Stimulated activated CD4-positive, alpha-beta T cell treated with anti-CD3 and anti-CD28 coated beads, Interleukin-12 subunit alpha, Interleukin-12 subunit beta, amount 100 ng/mL, for 24 hours (primary cell): ENCODE measurements at regions not wholly inside any gene's neighbourhood (a gene's known extent, or its start where the extent isn't known, plus 50 kb on each side); places are given as distances from the start of the nearest gene placed in this dataset.
"Not testable (repeated sequence)": the region's sequence is repeated elsewhere in the genome, so short reads cannot be mapped to it uniquely, and the experiment has no call there.

ENCODE experiments used
- DNase-seq, 2 experiments: peaks; one replicate each; pipeline ENCODE4 v3.0.0-alpha.2; 2020; ENCODE audit warnings: low read depth in 2 of 2

- DNase-seq, result no peak
Observed at GRCh38 chrX:26597981-26598380, 382.0 kb downstream of the MAGEB5 start.

- no peak for DNase-seq
Observed at GRCh38 chrX:26590849-26591248, 374.9 kb downstream of the MAGEB5 start.

- no peak for DNase-seq
Observed at GRCh38 chrX:26586570-26586969, 370.6 kb downstream of the MAGEB5 start.

DNA sequence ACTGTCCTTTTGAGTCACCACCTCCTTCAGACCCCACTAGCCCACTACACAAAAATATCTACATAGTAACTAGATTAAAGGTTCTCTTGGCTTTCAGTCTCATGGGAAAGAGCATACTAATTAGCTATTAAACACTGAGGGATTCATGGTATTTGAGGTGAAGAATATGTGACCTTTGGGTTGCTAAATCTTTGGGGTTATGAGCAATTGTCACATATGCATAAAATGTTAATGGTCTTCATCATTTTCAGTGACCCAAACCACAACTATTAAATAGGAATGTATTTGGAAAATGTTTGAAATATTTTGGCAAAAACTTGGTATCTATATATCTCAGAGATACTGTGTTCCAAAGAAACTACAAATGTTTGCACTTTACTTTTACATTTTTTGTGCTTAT, 365.1 kb downstream of the MAGEB5 start:
- DNase-seq, result no peak

GRCh38 chrX:26580021-26580420, 364.1 kb downstream of the MAGEB5 start:
- DNase-seq, result no peak

DNA sequence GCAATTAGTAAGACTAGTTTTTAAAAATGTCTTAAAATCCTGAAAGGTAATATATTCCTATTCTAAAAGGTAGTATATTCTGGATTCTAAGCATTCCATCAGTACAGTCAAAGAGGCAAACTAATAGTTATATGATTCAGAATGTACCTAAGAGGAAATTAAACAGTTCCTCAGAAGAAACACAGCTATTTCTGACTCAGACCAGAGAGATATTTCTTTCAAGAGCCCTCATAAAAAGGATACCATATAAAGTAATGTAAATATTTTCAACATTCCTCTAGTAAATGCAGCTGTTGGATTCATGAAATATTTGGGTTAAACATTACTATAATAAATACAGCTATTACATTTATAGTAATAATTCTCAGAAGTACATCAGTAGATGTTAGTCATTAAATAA, 358.3 kb downstream of the MAGEB5 start:
- no peak for DNase-seq

DNA sequence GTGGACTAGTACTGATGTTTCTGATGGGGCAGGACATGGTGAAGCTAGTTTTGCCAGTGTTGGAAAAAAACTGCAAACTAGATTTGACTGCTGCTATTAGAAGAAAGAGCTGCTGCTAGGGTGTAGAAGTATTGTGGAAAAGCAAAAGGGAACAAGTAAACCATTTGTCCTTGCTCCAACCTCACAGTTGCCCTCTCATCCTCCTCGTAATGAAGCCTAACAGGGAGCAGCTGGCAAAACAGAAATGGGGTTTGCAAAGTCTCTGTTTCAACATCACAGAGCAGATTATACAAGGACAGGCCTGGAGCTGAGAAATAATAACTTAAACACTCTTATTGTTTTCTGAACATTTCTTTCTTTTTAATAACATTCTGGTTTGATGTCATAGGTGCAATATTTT, 346.2 kb downstream of the MAGEB5 start:
- DNase-seq, result no peak

DNA sequence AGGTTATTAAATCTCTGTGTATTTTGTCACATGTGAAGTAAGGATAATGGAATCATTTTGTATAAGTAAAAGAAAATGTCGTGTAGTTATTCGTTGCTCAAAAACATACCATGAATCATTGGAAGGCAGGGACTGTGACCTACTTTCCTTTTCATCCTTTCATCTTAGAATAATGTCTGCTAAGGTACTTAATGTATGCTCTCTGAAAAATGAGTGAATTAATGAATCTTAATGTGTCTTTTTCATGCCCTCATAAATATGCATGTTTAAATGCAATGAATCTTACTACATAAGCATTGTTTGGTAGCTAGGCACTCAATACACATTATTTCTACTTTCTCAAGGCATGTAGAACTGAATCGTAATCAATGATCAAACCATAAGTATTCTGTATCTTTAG, 343.9 kb downstream of the MAGEB5 start:
- no peak for DNase-seq

GRCh38 chrX:26558719-26559386, 342.9 kb downstream of the MAGEB5 start:
- no peak for DNase-seq

- DNase-seq, result no peak
Observed at GRCh38 chrX:26557691-26558321, 341.8 kb downstream of the MAGEB5 start.

GRCh38 chrX:26525768-26526167, 309.8 kb downstream of the MAGEB5 start:
- DNase-seq, result not testable (repeated sequence)

GRCh38 chrX:26522501-26522900, 306.5 kb downstream of the MAGEB5 start:
- DNase-seq, result no peak

GRCh38 chrX:26511589-26512363, 295.8 kb downstream of the MAGEB5 start:
- no peak for DNase-seq

DNA sequence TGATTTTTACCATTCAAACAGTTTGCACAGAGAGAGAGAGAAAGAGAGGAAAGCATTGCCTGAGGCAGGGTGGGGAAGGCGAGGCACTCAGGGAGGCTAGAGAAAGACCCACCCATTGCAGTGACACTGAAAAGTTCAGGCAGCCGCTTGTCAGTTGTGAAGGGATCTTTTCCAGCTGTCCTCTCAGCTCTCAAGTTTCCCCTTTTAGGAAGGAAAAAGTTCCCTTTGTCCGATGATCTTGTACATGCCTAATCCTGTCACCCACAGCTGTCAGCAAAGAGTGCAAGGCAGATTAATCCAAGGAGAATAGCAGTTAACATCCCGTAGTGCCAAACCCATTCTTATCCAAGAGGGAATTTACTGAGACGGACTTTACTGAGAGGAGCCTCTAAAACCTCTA, 255.0 kb downstream of the MAGEB5 start:
- no peak for DNase-seq

DNA sequence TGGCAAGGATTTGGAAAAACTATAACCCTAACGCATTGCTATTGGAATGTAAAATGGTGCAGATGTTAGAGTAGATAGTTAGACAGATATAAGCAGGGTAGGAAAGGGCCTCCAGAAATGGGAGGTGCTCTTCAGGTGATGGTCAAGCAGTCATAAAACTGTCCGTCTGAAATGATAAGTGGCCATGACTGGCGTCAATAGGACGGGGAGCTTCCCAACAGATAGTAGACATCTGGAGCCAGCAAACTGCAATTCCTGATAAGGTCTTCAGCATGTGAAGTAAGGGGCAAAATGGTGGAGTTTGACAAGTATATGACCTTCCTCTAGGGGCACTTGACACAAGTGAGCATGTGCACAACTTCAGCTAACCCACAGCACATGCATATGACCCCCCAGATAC, 250.4 kb downstream of the MAGEB5 start:
- no peak for DNase-seq

DNA sequence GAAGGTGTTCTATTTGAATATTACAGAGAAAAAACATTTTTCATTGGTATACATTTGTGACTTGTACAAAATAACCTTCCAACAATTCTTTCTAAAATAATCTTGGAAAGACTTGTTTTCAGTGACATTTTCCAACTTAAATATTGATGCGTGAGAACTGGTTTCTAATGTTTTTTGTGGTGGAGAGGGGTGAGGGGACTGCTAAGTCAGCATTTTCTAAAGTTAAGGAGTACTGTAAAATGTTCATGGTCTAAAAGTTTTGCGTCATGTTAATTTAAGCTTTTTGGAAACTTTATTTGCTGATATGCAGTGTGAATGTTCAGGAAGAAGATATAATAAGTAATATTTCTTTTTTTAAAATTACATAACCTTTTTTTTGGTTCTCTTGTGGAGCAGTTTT, 229.3 kb downstream of the MAGEB5 start:
- no peak for DNase-seq

DNA sequence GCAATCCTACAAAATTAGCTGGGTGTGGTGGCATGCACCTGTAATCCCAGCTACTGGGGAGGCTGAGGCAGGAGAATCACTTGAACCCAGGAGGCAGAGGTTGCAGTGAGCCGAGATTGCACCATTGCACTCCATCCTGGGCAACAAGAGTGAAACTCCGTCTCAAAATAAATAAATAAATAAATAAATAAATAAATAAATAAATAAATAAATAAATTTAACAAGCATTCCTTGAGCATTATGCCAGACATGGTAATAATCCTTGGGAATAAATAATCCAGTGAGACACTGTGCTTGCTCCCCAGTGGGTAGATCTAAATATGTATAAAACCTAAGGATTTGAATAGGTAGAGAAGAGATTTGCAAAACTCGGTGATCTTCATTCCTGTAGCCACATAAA, 228.4 kb downstream of the MAGEB5 start:
- DNase-seq, result not testable (repeated sequence)

DNA sequence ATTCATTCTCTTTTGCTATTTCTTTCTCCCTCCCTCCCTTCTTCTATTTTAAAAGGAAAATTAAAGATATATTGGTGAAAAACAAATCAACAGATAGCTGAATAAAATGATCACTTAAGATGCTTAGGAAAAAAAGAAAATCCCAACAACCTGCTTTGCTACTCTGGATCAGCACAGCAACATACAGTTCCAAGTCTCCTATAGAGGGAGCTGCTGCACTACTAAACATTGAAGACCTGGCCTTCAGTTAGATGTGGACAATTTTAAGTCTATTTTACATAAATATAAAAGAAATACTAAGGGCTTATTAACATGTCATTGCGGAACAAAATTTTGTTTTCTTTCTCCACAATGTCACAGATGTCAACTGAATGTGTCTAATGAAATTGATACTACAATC, 226.4 kb downstream of the MAGEB5 start:
- DNase-seq, result no peak

GRCh38 chrX:26414534-26414933, 198.6 kb downstream of the MAGEB5 start:
- DNase-seq, result no peak

DNA sequence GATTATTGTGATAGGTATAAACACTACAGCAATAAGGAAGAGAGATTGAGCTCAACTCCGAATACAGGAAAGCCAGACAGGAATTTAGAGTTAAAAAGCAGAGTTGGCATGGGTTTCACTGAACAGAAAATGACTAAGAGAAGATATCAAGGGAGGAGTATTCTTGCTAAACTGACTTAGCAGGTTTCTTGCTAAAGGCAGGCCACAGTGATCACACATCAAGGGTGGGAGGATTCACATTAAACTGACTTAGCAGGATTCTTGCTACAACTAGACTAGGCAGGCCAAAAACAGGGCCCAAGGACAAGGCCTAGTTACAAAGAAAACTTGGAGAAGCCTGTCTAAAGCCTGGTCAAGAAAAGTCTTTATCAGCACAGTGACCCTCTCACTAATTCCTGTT, 195.1 kb downstream of the MAGEB5 start:
- DNase-seq, result no peak

- DNase-seq, result no peak
Observed at GRCh38 chrX:26409636-26410035, 193.7 kb downstream of the MAGEB5 start.

GRCh38 chrX:26387906-26388305, 171.9 kb downstream of the MAGEB5 start:
- no peak for DNase-seq
